Bronchial epithelial cell (primary cell): ENCODE measurements at regions not wholly inside any gene's neighbourhood (a gene's known extent, or its start where the extent isn't known, plus 50 kb on each side); places are given as distances from the start of the nearest gene placed in this dataset.

Experiments used
- DNase-seq: peaks from one replicate; pipeline ENCODE4 v3.0.0-alpha.2; 2010; ENCODE audit warnings: low read depth
- FAIRE-seq: peaks from 2 replicates; lab custom pipeline; 2011; peaks lifted over from hg19 to GRCh38; lab: Jason Lieb, UNC
- H3K27me3 ChIP-seq: 2 replicates; pipeline ENCODE4 v1.5.1; 2011; ENCODE audit warnings: low read length; ENCODE audit not compliant: control insufficient read depth, insufficient read depth
- H3K36me3 ChIP-seq: 2 replicates; pipeline ENCODE4 v1.5.1; 2011; ENCODE audit warnings: low read length; ENCODE audit not compliant: control insufficient read depth, insufficient read depth
- H3K4me3 ChIP-seq: 2 replicates; pipeline ENCODE4 v1.5.1; 2011; ENCODE audit warnings: mild to moderate bottlenecking, low read depth, low read length, control low read depth
- CTCF ChIP-seq: IDR thresholded peaks from 2 replicates; pipeline ENCODE4 v1.5.1; 2011; ENCODE audit warnings: mild to moderate bottlenecking, moderate library complexity, low read length, control low read depth, inconsistent platforms; ENCODE audit not compliant: insufficient read depth, severe bottlenecking

- no peak for DNase-seq
- Histone ChIP-seq H3K36me3 (no peaks in the 10 kb centered on the region), H3K27me3 (no peaks in the 10 kb centered on the region), H3K4me3 (no peak overlapping the region)
- no peak for TF ChIP-seq CTCF
- FAIRE-seq, result no peak
Measured at GRCh38 chr22:27441706-27442475, 359.7 kb downstream of the MN1 start.

- TF ChIP-seq CTCF, result no peak
- no peak overlapping the region for H3K4me3 ChIP-seq
- no peak for FAIRE-seq
- DNase-seq, result no peak
- H3K36me3 ChIP-seq, result no peaks in the 10 kb centered on the region
- H3K27me3 ChIP-seq, result no peaks in the 10 kb centered on the region
Measured at GRCh38 chr22:27443306-27443705, 358.2 kb downstream of the MN1 start.

DNA sequence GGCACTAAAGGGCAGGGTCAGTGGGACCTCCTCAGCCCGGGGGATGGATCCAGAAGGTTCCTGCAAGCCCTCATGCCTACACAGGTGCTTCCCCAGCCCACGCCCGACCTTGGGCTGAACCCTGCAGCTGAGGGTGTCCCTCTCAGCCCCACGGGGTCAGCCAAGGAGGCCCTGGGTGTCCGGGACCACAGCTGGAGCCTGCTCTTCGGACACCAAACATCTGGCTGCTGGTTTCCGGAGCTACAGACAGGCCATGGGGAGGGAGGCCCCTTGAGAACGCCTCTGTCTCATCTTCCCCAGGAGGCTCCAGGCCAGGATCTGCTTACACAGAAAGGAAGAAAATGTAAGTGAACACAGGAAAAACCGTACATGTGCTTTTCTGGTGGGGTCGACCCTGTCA is 355.7 kb downstream of the MN1 start:
- FAIRE-seq, result no peak
- Histone ChIP-seq H3K4me3 (no peak overlapping the region), H3K27me3 (no peaks in the 10 kb centered on the region), H3K36me3 (no peaks in the 10 kb centered on the region)
- no peak for TF ChIP-seq CTCF
- DNase-seq, result no peak

GRCh38 chr22:27447289-27447688 is 354.3 kb downstream of the MN1 start:
- no peak for TF ChIP-seq CTCF
- DNase-seq, result no peak
- Histone ChIP-seq H3K27me3 (no peaks in the 10 kb centered on the region), H3K4me3 (no peak overlapping the region), H3K36me3 (no peaks in the 10 kb centered on the region)
- no peak for FAIRE-seq

GRCh38 chr22:27450448-27450847 is 351.1 kb downstream of the MN1 start:
- no peak overlapping the region for H3K4me3 ChIP-seq
- TF ChIP-seq CTCF, result no peak
- no peaks in the 10 kb centered on the region for H3K27me3 ChIP-seq
- DNase-seq, result no peak
- H3K36me3 ChIP-seq, result no peaks in the 10 kb centered on the region
- no peak for FAIRE-seq

DNA sequence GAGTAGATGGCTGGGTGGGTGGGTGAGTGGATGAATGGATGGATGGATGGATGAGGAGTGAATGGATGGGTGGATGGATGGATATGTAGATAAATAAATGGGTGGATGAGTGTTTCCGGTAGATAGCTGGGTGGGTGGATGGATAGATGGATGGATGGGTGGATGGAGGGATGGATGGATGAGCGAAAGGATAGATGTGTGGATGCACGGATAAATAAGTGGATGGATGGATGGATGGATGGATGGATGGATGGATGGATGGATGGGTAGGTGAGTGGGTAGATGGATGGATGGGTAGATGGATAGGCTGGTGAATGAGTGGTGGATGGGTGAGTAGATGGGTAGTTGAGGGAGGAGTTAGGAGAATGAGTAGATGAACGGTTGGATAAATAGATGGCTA is 349.3 kb downstream of the MN1 start:
- Histone ChIP-seq H3K4me3 (no peak overlapping the region), H3K27me3 (no peaks in the 10 kb centered on the region), H3K36me3 (no peaks in the 10 kb centered on the region)
- no peak for FAIRE-seq
- DNase-seq, result no peak
- no peak for TF ChIP-seq CTCF
